HepG2 (cell line): ENCODE measurements at regions not wholly inside any gene's neighbourhood (a gene's known extent, or its start where the extent isn't known, plus 50 kb on each side); places are given as distances from the start of the nearest gene placed in this dataset.

Source experiments
- ATAC-seq: fragments of 200-7000 bp; cut with Tn5 transposase; 3 replicates; pipeline ENCODE4 v1.9.1; 2020; ENCODE audit warnings: mild to moderate bottlenecking, moderate library complexity
- BruUV-seq: library from RNA; stranded (reverse); fragments of 400-500 nt; replicated peaks from 2 replicates; lab custom pipeline; 2021; lab: Mats Ljungman, UMichigan
- CTCF ChIA-PET: fragments of 300-600 bp; formaldehyde crosslinking; extraction: SDS; loops from one replicate; lab custom pipeline; 2021; ENCODE audit warnings: low total read pairs, inconsistent platforms, low intra/inter-chr PET ratio; lab: Yijun Ruan, JAX
- POLR2A ChIA-PET: fragments of 350-600 bp; sonication (Branson Sonifier 250); formaldehyde crosslinking; loops from one replicate; lab custom pipeline; 2020; ENCODE audit warnings: antibody characterized with exemption, inconsistent platforms; lab: Yijun Ruan, JAX
- DNase-seq: peaks from one replicate; pipeline ENCODE4 v3.0.0-alpha.2; 2015; ENCODE audit warnings: low spot score
- FAIRE-seq: peaks from 3 replicates; lab custom pipeline; 2011; peaks lifted over from hg19 to GRCh38; lab: Jason Lieb, UNC
- H2AFZ ChIP-seq: one replicate; pipeline ENCODE4 v1.6.1; 2011; ENCODE audit warnings: low read length, inconsistent platforms
- H3K27ac ChIP-seq: fragments of 300-600 bp; 3 replicates; pipeline ENCODE4 v1.8.0; 2011; ENCODE audit warnings: mixed run types, mild to moderate bottlenecking, mixed read lengths, low read length, inconsistent platforms; ENCODE audit not compliant: insufficient read depth; ENCODE audit errors: extremely low read length
- H3K27me3 ChIP-seq, 2 experiments: fragments of 200-600 bp in 1 of 2; 2 replicates in 1 of 2; 3 replicates in 1 of 2; pipeline versions ENCODE4 v1.6.0 to v1.8.0; 2011; ENCODE audit warnings: low read length in 2 of 2, mild to moderate bottlenecking in 2 of 2, moderate library complexity in 2 of 2, inconsistent platforms in 1 of 2; ENCODE audit not compliant: insufficient read depth in 2 of 2, control insufficient read depth in 1 of 2
- H3K36me3 ChIP-seq, 2 experiments: fragments of 200-600 bp in 1 of 2; replicated peaks in 1 of 2; 2 replicates in 1 of 2; 3 replicates in 1 of 2; pipeline versions ENCODE4 v1.5.1 to v1.8.0; 2011; ENCODE audit warnings: low read length in 2 of 2, inconsistent platforms in 1 of 2; ENCODE audit not compliant: insufficient read depth in 2 of 2, control insufficient read depth in 1 of 2
- H3K4me1 ChIP-seq: 2 replicates; pipeline ENCODE4 v1.5.1; 2012; ENCODE audit warnings: low read length, inconsistent platforms; ENCODE audit not compliant: insufficient read depth
- H3K4me2 ChIP-seq: 2 replicates; pipeline ENCODE4 v1.6.0; 2011; ENCODE audit warnings: low read depth, low read length, inconsistent platforms
- H3K4me3 ChIP-seq, 3 experiments: fragments of 200-600 bp in 1 of 3; sonication (generic), shearing (Covaris generic) in 1 of 3; replicated peaks in 1 of 3; 2 replicates each; pipeline ENCODE4 v1.5.1; 2011 to 2016; ENCODE audit warnings: low read length in 3 of 3, inconsistent platforms in 2 of 3, low read depth in 2 of 3, mild to moderate bottlenecking in 2 of 3, control low read depth in 1 of 3, mixed read lengths in 1 of 3; ENCODE audit not compliant: insufficient read depth in 1 of 3
- H3K79me2 ChIP-seq: one replicate; pipeline ENCODE4 v1.6.1; 2011; ENCODE audit warnings: low read length, inconsistent platforms; ENCODE audit not compliant: insufficient read depth
- H3K9ac ChIP-seq: 2 replicates; pipeline ENCODE4 v1.6.0; 2011; ENCODE audit warnings: mild to moderate bottlenecking, low read depth, low read length, inconsistent platforms; ENCODE audit not compliant: insufficient read depth
- H3K9me3 ChIP-seq: 2 replicates; pipeline ENCODE4 v1.5.1; 2012; ENCODE audit warnings: mild to moderate bottlenecking, low read length
- H4K20me1 ChIP-seq: 2 replicates; pipeline ENCODE4 v1.6.0; 2011; ENCODE audit warnings: inconsistent platforms, mild to moderate bottlenecking, low read length, moderate library complexity; ENCODE audit not compliant: insufficient read depth
- JUNB ChIP-seq: sonication (generic); formaldehyde crosslinking; IDR thresholded peaks from 2 replicates; pipeline ENCODE4 v1.8.0; 2022; ENCODE audit warnings: missing genetic modification reagents, mild to moderate bottlenecking, borderline replicate concordance
- KLF16 ChIP-seq, 2 experiments: sonication (generic) in 1 of 2; formaldehyde crosslinking in 1 of 2; IDR thresholded peaks; 2 replicates each; pipeline versions ENCODE4 v1.6.1 to v1.8.0; 2016 to 2023; ENCODE audit warnings: missing genetic modification reagents in 2 of 2, missing compliant biosample characterization in 1 of 2
- MAFG ChIP-seq: sonication (generic); formaldehyde crosslinking; IDR thresholded peaks from 2 replicates; pipeline ENCODE4 v1.5.1; 2020; ENCODE audit warnings: mild to moderate bottlenecking, missing genetic modification reagents
- MXD4 ChIP-seq: IDR thresholded peaks from 2 replicates; pipeline ENCODE4 v1.6.1; 2016; ENCODE audit warnings: mild to moderate bottlenecking, missing biosample characterization, missing genetic modification reagents
- PAF1 ChIP-seq: IDR thresholded peaks from 2 replicates; pipeline ENCODE4 v1.6.1; 2016; ENCODE audit warnings: missing genetic modification reagents, missing compliant biosample characterization
- ZBTB10 ChIP-seq: sonication (generic); formaldehyde crosslinking; IDR thresholded peaks from 2 replicates; pipeline ENCODE4 v1.4.0; 2020; ENCODE audit warnings: missing genetic modification reagents, borderline replicate concordance
- ZBTB7B ChIP-seq: sonication (generic); formaldehyde crosslinking; IDR thresholded peaks from 2 replicates; pipeline ENCODE4 v1.4.0; 2020; ENCODE audit warnings: missing genetic modification reagents
- ZMYM2 ChIP-seq: sonication (generic); formaldehyde crosslinking; IDR thresholded peaks from 2 replicates; pipeline ENCODE4 v1.8.0; 2022; ENCODE audit warnings: mild to moderate bottlenecking, missing genetic modification reagents
- ZNF160 ChIP-seq: sonication (generic); formaldehyde crosslinking; IDR thresholded peaks from 2 replicates; pipeline ENCODE4 v1.8.0; 2022; ENCODE audit warnings: mild to moderate bottlenecking, inconsistent platforms, missing genetic modification reagents
- ZNF350 ChIP-seq: sonication (generic); formaldehyde crosslinking; IDR thresholded peaks from 2 replicates; pipeline ENCODE4 v1.4.0; 2020; ENCODE audit warnings: mild to moderate bottlenecking, low read depth, missing genetic modification reagents, borderline replicate concordance
- ZNF644 ChIP-seq: IDR thresholded peaks from 2 replicates; pipeline ENCODE4 v1.6.1; 2016; ENCODE audit warnings: low read depth
- ZNF703 ChIP-seq: sonication (generic); formaldehyde crosslinking; IDR thresholded peaks from 2 replicates; pipeline ENCODE4 v1.5.1; 2020; ENCODE audit warnings: missing genetic modification reagents, mild to moderate bottlenecking, moderate library complexity, borderline replicate concordance
- ZNF749 ChIP-seq: sonication (generic); formaldehyde crosslinking; IDR thresholded peaks from 2 replicates; pipeline ENCODE4 v1.8.0; 2022; ENCODE audit warnings: mild to moderate bottlenecking, missing genetic modification reagents, moderate library complexity, borderline replicate concordance
- ZNF780A ChIP-seq: sonication (generic); formaldehyde crosslinking; IDR thresholded peaks from 2 replicates; pipeline ENCODE4 v1.8.0; 2022; ENCODE audit warnings: mild to moderate bottlenecking, missing genetic modification reagents, moderate library complexity
- ZNF816 ChIP-seq: sonication (generic); formaldehyde crosslinking; IDR thresholded peaks from 2 replicates; pipeline ENCODE4 v1.8.0; 2022; ENCODE audit warnings: missing genetic modification reagents, mild to moderate bottlenecking, borderline replicate concordance
- ZSCAN20 ChIP-seq: sonication (generic); formaldehyde crosslinking; IDR thresholded peaks from 2 replicates; pipeline ENCODE4 v1.4.0; 2020; ENCODE audit warnings: missing genetic modification reagents, mild to moderate bottlenecking, borderline replicate concordance
- WGBS: methylation state at CpG from one replicate; pipeline ENCODE4 v1.1.6; 2017; ENCODE audit warnings: low lambda C conversion rate; 5-methylcytosine and 5-hydroxymethylcytosine counted together
- in situ Hi-C: cut with HindIII; loops from 2 replicates; pipeline ENCODE4 v1.10.0; 2017; ENCODE audit warnings: low pct_unique_long_range_greater_than_20kb; ENCODE audit not compliant: extremely low pct_ligation_motif_present
- intact Hi-C: fragments of 100-400 bp; cut with micrococcal nuclease; formaldehyde crosslinking; loops from one replicate; pipeline ENCODE4 v1.10.0; 2022; ENCODE audit not compliant: unreplicated experiment

- TF ChIP-seq ZNF160 (CRISPR knock-in tag), result no peak
Observed at GRCh38 chr18:39779926-39780325, 2175.1 kb upstream of the PIK3C3 start (continued).

- TF ChIP-seq ZNF780A (CRISPR knock-in tag) (no peak), ZBTB7B (CRISPR knock-in tag) (no peak), MXD4 (CRISPR knock-in tag) (no peak), ZNF350 (no peak), ZNF749 (CRISPR knock-in tag) (no peak), ZNF644 (CRISPR knock-in tag) (no peak)
- Histone ChIP-seq H3K4me2 (no peak overlapping the region), H3K27me3 (no peaks in the 10 kb centered on the region), H3K4me1 (peaks cover 15% of the 10 kb centered on the region; the same call in 1 of the 2 replicates), H3K9me3 (no peaks in the 10 kb centered on the region), H3K9ac (no peak overlapping the region), H4K20me1 (no peaks in the 10 kb centered on the region), H3K36me3 (0 out of 5 replicates have a peak, but pooled peaks cover 0 to 5% of the 10 kb centered on the region in 2 experiments), H3K27ac (no peak overlapping the region), H3K4me3 (no peak overlapping the region), H3K79me2 (no peaks in the 10 kb centered on the region), H2AFZ (no peak overlapping the region)
- FAIRE-seq (no peak), ATAC-seq (no peak), DNase-seq (no peak)
- intact Hi-C loops, result no loop called here
- in situ Hi-C loops, result no loop called here
- ChIA-PET POLR2A (no interaction called here), CTCF (no interaction called here)
- no TSS peak for BruUV-seq
Observed at GRCh38 chr18:39776766-39777165, 2178.3 kb upstream of the PIK3C3 start.

DNA sequence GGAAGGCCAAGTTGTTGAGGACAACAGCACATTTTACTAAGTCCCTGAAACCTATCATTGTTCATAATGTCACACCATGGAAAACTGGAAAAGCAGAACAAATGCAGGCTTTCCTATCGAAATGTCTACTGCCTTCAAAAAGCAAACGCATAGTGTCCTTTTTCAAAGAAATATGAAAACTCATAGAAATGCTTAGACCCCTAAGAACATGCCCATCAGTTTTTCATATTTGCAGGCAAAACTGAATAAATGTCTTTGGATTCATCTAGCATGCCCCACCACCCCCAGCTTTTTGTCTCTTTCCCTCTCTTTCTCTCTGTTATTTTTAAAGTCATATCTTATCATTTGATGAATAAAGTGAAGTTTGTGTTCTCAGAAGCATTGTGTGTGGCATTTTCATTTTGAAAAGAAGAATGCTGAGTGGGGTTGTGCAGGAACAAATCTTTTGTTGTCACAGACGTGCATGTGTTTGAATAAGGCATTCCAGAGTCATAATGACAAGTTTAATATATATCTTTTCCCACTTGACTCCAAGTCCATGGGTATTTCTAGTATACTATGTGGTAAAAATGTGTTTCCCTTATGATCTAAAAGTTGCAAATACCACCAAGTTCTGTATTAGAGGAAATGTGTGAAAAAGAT, 2180.0 kb upstream of the PIK3C3 start:
- H3K4me1 ChIP-seq, result peaks cover 15% of the 10 kb centered on the region; the same call in 1 of the 2 replicates
- 0 out of 5 replicates have a peak, but pooled peaks cover 0 to 5% of the 10 kb centered on the region in 2 experiments for H3K36me3 ChIP-seq
- H3K4me3 ChIP-seq, result no peak overlapping the region
- in situ Hi-C loops (no loop called here), intact Hi-C loops (no loop called here)
- no peak overlapping the region for H3K4me2 ChIP-seq
- DNase-seq, result no peak
- H3K27me3 ChIP-seq, result no peaks in the 10 kb centered on the region
- no peak for ATAC-seq
- no peak overlapping the region for H2AFZ ChIP-seq
- CTCF ChIA-PET, result no interaction called here
- FAIRE-seq, result no peak
- no peaks in the 10 kb centered on the region for H3K79me2 ChIP-seq
- POLR2A ChIA-PET, result no interaction called here
- 83% methylated on average over 3 of the region's 3 CpGs for WGBS
- H4K20me1 ChIP-seq, result no peaks in the 10 kb centered on the region
- no peak overlapping the region for H3K9ac ChIP-seq
- H3K27ac ChIP-seq, result no peak overlapping the region
- no TSS peak for BruUV-seq
- H3K9me3 ChIP-seq, result no peaks in the 10 kb centered on the region
- TF ChIP-seq ZNF816 (no peak), ZBTB10 (CRISPR knock-in tag) (no peak), MAFG (CRISPR knock-in tag) (no peak), PAF1 (no peak), KLF16 (CRISPR knock-in tag; IDR thresholded peaks at IDR 0.05) (no peak), ZMYM2 (CRISPR knock-in tag) (no peak), JUNB (CRISPR knock-in tag) (no peak), ZNF703 (no peak), ZSCAN20 (CRISPR knock-in tag) (no peak)
